ENCODE measurements at regions not wholly inside any gene's neighbourhood (a gene's known extent, or its start where the extent isn't known, plus 50 kb on each side); places are given as distances from the start of the nearest gene placed in this dataset.

GRCh38 chr3:73734211-73735089 lies 109.7 kb upstream of the PDZRN3 start:
- H3K4me1 Mint-ChIP-seq (ENCODE audit: low read depth, unreplicated experiment), result peaks cover 30% of the 10 kb centered on the region
- DNase-seq, result no peak
- H3K9me3 Mint-ChIP-seq (ENCODE audit: unreplicated experiment), result peaks cover 16% of the 10 kb centered on the region
- no peak overlapping the region for H3K4me3 Mint-ChIP-seq (ENCODE audit: unreplicated experiment)
- no peaks in the 10 kb centered on the region for H3K36me3 Mint-ChIP-seq (ENCODE audit: unreplicated experiment)
- peaks cover 9% of the 10 kb centered on the region for H3K27me3 Mint-ChIP-seq (ENCODE audit: unreplicated experiment)
- no peak overlapping the region for H3K27ac Mint-ChIP-seq (ENCODE audit: unreplicated experiment)
- TF ChIP-seq CTCF (IDR thresholded peaks at IDR 0.05; ENCODE audit: partially characterized antibody, unreplicated experiment), result no peak

GRCh38 chr3:73733746-73734145 lies 109.0 kb upstream of the PDZRN3 start:
- Mint-ChIP-seq H3K36me3 (ENCODE audit: unreplicated experiment) (no peaks in the 10 kb centered on the region), H3K27ac (ENCODE audit: unreplicated experiment) (no peak overlapping the region), H3K9me3 (ENCODE audit: unreplicated experiment) (peaks cover 16% of the 10 kb centered on the region), H3K4me1 (ENCODE audit: low read depth, unreplicated experiment) (peaks cover 24% of the 10 kb centered on the region), H3K27me3 (ENCODE audit: unreplicated experiment) (peaks cover 9% of the 10 kb centered on the region), H3K4me3 (ENCODE audit: unreplicated experiment) (no peak overlapping the region)
- no peak for TF ChIP-seq CTCF (IDR thresholded peaks at IDR 0.05; ENCODE audit: partially characterized antibody, unreplicated experiment)
- DNase-seq, result no peak

DNA sequence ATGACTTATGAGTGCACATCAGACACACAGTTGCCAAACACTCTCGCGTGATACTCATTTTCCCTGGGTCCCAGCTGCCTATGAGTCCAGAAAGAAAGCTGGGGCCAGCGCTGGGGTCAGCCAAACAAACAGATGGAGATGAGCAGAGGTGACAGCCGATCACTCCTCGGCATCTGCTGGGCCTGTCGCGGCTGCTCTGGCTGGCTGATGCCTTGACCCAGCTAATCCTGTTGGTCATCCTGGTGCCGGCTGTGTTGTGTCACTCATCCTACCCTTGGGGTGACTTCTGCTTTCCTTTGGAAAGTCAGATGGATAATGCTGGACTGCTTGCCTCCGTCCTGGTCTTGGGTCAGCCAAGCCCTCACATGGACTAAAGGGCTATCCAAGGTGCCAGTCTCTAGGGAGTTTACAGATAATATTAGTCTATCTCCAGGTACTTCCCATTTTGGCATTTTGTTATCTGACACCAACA lies 105.3 kb upstream of the PDZRN3 start:
- H3K36me3 Mint-ChIP-seq (ENCODE audit: unreplicated experiment), result no peaks in the 10 kb centered on the region
- H3K9me3 Mint-ChIP-seq (ENCODE audit: unreplicated experiment), result peaks cover 16% of the 10 kb centered on the region
- peak; percentile 72 for DNase-seq
- H3K4me1 Mint-ChIP-seq (ENCODE audit: low read depth, unreplicated experiment), result peaks cover 34% of the 10 kb centered on the region
- no peak for TF ChIP-seq CTCF (IDR thresholded peaks at IDR 0.05; ENCODE audit: partially characterized antibody, unreplicated experiment)
- peak overlapping the region; percentile 47 for H3K4me3 Mint-ChIP-seq (ENCODE audit: unreplicated experiment)
- H3K27ac Mint-ChIP-seq (ENCODE audit: unreplicated experiment), result peak overlapping the region; percentile 87
- H3K27me3 Mint-ChIP-seq (ENCODE audit: unreplicated experiment), result peaks cover 9% of the 10 kb centered on the region

DNA sequence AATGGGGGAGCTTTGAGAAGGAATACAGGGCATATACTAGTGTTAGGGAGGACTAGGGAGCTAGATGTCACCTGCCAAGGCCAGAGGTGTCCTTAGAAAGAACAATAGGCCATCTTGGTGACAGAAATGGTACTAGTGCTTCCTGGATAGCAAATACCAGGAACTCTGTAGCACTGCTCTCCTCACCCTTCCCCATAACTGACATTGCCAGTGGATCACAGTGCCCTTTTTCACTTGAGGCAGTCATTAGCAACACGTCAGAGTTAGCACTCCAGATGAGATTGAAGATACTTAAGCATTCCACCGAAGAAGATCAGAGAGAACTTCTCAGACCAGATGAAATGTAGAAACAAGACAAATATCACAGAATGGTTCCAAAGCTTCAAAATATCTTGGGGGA lies 103.1 kb upstream of the PDZRN3 start:
- Mint-ChIP-seq H3K9me3 (ENCODE audit: unreplicated experiment) (peaks cover 13% of the 10 kb centered on the region), H3K27ac (ENCODE audit: unreplicated experiment) (peak overlapping the region; percentile 56), H3K27me3 (ENCODE audit: unreplicated experiment) (peaks cover 9% of the 10 kb centered on the region), H3K4me3 (ENCODE audit: unreplicated experiment) (no peak overlapping the region), H3K4me1 (ENCODE audit: low read depth, unreplicated experiment) (peaks cover 25% of the 10 kb centered on the region), H3K36me3 (ENCODE audit: unreplicated experiment) (no peaks in the 10 kb centered on the region)
- no peak for TF ChIP-seq CTCF (IDR thresholded peaks at IDR 0.05; ENCODE audit: partially characterized antibody, unreplicated experiment)
- DNase-seq, result no peak
